ENCODE measurements at regions not wholly inside any gene's neighbourhood (a gene's known extent, or its start where the extent isn't known, plus 50 kb on each side); places are given as distances from the start of the nearest gene placed in this dataset.

GRCh38 chr15:69539345-69539744, 86.7 kb downstream of the RPLP1 start:
- TF ChIP-seq, protein P1, sequence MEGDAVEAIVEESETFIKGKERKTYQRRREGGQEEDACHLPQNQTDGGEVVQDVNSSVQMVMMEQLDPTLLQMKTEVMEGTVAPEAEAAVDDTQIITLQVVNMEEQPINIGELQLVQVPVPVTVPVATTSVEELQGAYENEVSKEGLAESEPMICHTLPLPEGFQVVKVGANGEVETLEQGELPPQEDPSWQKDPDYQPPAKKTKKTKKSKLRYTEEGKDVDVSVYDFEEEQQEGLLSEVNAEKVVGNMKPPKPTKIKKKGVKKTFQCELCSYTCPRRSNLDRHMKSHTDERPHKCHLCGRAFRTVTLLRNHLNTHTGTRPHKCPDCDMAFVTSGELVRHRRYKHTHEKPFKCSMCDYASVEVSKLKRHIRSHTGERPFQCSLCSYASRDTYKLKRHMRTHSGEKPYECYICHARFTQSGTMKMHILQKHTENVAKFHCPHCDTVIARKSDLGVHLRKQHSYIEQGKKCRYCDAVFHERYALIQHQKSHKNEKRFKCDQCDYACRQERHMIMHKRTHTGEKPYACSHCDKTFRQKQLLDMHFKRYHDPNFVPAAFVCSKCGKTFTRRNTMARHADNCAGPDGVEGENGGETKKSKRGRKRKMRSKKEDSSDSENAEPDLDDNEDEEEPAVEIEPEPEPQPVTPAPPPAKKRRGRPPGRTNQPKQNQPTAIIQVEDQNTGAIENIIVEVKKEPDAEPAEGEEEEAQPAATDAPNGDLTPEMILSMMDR (IDR thresholded peaks at IDR 0.05): no peak
- no peak for TF ChIP-seq POLR2A (IDR thresholded peaks at IDR 0.05)

Measured in thyroid gland (tissue), 4 donors.